Right kidney (tissue), 1 donor: ENCODE measurements at regions not wholly inside any gene's neighbourhood (a gene's known extent, or its start where the extent isn't known, plus 50 kb on each side); places are given as distances from the start of the nearest gene placed in this dataset.

Experiments used
- DNase-seq: peaks from one replicate; pipeline ENCODE4 v3.0.0-alpha.2; 2016

GRCh38 chr7:1378610-1379601, 80.4 kb downstream of the MICALL2 start:
- DNase-seq: no peak

- no peak for DNase-seq
These were observed 78.9 kb downstream of the MICALL2 start for GRCh38 chr7:1380231-1380815.

- DNase-seq: no peak
These were observed 78.3 kb downstream of the MICALL2 start for GRCh38 chr7:1380821-1381580.

- no peak for DNase-seq
These were observed 76.5 kb downstream of the MICALL2 start for GRCh38 chr7:1382553-1383397.

GRCh38 chr7:1383398-1384112, 75.7 kb downstream of the MICALL2 start:
- no peak for DNase-seq

- DNase-seq: no peak
These were observed 75.2 kb downstream of the MICALL2 start for GRCh38 chr7:1384113-1384415.
